Astrocyte of the cerebellum (primary cell): ENCODE measurements at regions not wholly inside any gene's neighbourhood (a gene's known extent, or its start where the extent isn't known, plus 50 kb on each side); places are given as distances from the start of the nearest gene placed in this dataset.

Experiments used
- DNase-seq: peaks from one replicate; pipeline ENCODE4 v3.0.0-alpha.2; 2011; ENCODE audit warnings: low read depth
- H3K4me3 ChIP-seq: 2 replicates; pipeline ENCODE4 v1.5.1; 2011; ENCODE audit warnings: mild to moderate bottlenecking, low read depth, low read length, moderate library complexity
- CTCF ChIP-seq: IDR thresholded peaks from 2 replicates; pipeline ENCODE4 v1.5.1; 2012; ENCODE audit warnings: low read length, low read depth, moderate library complexity, mild to moderate bottlenecking; ENCODE audit errors: missing control alignments
- in situ Hi-C: cut with HindIII; loops from 2 replicates; pipeline ENCODE4 v1.10.0; 2017; ENCODE audit warnings: low sequenced_read_pairs

GRCh38 chr3:59632760-59633573, 583.1 kb upstream of the CFAP20DC start:
- no peak for TF ChIP-seq CTCF
- DNase-seq: peak; percentile 11
- in situ Hi-C loops: no loop called here
- no peak overlapping the region for H3K4me3 ChIP-seq

DNA sequence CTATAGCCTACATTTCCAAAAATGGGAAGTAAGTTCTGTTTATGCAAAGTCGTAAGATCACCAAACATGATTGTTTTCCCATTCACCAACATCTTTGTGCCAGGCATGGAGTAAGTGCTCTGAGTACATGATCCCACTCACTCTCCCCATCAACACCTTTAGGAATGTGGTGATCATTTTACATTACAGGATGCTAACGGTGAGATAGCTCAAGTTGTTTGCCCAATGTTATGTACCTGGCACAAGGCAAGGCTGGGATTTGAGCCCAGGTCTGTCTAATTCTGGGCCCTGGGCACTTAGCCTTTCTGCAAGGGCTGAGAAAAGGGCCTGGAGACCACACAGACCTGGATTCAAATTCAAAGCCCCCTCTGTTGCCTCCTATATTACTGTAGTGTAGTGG, 581.7 kb upstream of the CFAP20DC start:
- H3K4me3 ChIP-seq: no peak overlapping the region
- in situ Hi-C loops: no loop called here
- DNase-seq: no peak
- no peak for TF ChIP-seq CTCF

DNA sequence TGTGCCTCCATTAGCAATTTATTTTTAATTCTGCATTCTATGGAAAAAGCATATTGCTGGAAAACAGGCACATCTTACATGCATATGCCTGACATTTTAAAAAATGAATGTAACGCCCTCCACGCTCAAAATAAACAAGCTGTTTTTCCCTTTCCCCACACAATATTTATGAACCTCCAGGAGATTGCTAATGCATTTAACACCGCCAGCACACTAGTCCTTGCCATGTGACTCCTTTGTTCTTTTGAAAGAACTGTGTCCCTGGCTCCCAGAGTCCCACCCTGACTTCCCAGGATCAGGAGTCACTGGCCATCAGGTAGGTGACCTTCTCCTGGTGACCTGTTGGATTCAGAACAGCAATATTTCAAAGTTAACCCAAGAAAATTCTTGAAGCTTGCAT, 571.2 kb upstream of the CFAP20DC start:
- no peak for DNase-seq
- H3K4me3 ChIP-seq: no peak overlapping the region
- in situ Hi-C loops: no loop called here
- TF ChIP-seq CTCF: no peak

GRCh38 chr3:59620325-59620724, 570.5 kb upstream of the CFAP20DC start:
- H3K4me3 ChIP-seq: no peak overlapping the region
- TF ChIP-seq CTCF: no peak
- DNase-seq: no peak
- in situ Hi-C loops: no loop called here

- no peak overlapping the region for H3K4me3 ChIP-seq
- TF ChIP-seq CTCF: no peak
- in situ Hi-C loops: no loop called here
- no peak for DNase-seq
These were observed 562.6 kb upstream of the CFAP20DC start for GRCh38 chr3:59612444-59612715.

DNA sequence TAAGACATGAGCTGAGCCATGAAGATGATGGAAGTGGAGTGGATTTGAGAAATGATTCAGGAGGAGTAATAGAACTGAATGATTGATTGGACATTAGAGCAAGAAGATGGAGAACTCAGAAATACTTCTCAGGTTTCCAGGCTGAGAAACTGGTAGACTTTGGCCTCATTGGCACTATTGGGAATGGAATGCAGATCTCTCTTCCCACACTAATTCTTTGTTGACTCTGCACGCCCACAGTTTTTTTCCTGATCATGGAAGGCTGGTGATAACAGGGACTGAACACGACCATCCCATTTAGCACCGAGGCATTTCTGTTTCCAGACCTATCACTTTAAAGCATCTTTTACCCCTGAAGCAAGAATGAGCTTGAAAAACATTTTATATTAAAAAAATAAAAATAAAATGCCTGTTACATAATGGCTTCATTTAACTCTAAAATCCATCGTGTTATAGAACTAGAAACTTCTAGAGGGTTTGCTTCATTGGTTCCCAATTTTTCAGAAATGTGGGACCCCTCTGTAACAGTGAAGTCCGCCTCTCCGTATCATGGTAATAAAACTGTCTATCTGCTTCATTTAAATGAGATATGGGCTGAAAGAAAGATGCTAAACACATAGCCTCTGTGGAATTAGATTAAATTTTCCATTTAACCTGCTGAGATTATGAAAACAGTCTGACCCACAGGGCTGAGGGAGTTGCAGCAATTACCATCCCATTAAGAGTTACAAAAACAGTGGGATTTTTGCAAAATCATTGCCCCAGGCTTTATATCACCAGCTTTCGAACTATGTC, 562.0 kb upstream of the CFAP20DC start:
- in situ Hi-C loops: no loop called here

More for the DNA sequence above, 562.0 kb upstream of the CFAP20DC start:
- no peak for TF ChIP-seq CTCF
- DNase-seq: no peak
- H3K4me3 ChIP-seq: no peak overlapping the region
